SH-SY5Y (cell line): ENCODE measurements at regions not wholly inside any gene's neighbourhood (a gene's known extent, or its start where the extent isn't known, plus 50 kb on each side); places are given as distances from the start of the nearest gene placed in this dataset.

Experiments used
- GATA2 ChIP-seq: IDR thresholded peaks from 2 replicates; pipeline ENCODE4 v1.6.1; 2011; ENCODE audit warnings: mild to moderate bottlenecking, low read depth, low read length
- GATA3 ChIP-seq: IDR thresholded peaks from 2 replicates; pipeline ENCODE4 v1.6.1; 2011; ENCODE audit warnings: low read depth, mild to moderate bottlenecking, low read length, moderate library complexity

DNA sequence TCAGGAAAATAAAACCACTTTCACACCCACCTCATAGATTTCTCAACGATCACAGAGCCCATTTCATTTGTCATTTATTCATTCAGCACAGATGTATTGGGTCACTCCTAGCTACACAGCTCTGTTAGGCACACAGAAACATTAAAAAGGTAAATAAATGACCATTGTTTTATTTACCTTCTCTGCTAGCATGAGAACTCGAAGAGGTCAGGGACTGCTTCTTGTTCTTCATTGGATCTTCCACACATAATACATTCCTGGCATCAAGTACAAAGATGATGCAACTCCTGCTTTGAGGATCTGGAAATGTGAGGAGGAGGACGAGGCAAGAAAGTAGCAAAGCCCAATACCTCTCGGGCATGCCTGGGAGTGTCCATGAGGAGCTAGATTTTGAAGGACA is 168.1 kb downstream of the RBM26 start:
- TF ChIP-seq GATA2 (no peak), GATA3 (no peak)
